Fibroblast of lung (primary cell): ENCODE measurements at regions not wholly inside any gene's neighbourhood (a gene's known extent, or its start where the extent isn't known, plus 50 kb on each side); places are given as distances from the start of the nearest gene placed in this dataset.

Experiments used
- DNase-seq, 2 donors: peaks; one replicate each; pipeline versions ENCODE4 v3.0.0 to v3.0.0-alpha.2; 2010; ENCODE audit warnings: low read depth in 2 of 2
- H2AFZ ChIP-seq: 2 replicates; pipeline ENCODE4 v1.5.1; 2012; ENCODE audit warnings: low read length, control low read depth, inconsistent platforms
- H3K27ac ChIP-seq: 2 replicates; pipeline ENCODE4 v1.5.1; 2011; ENCODE audit warnings: low read length, control low read depth; ENCODE audit not compliant: insufficient read depth
- H3K27me3 ChIP-seq: 2 replicates; pipeline ENCODE4 v1.5.1; 2011; ENCODE audit warnings: mild to moderate bottlenecking, low read length; ENCODE audit not compliant: control insufficient read depth, insufficient read depth
- H3K36me3 ChIP-seq: 2 replicates; pipeline ENCODE4 v1.5.1; 2011; ENCODE audit warnings: low read length; ENCODE audit not compliant: control insufficient read depth, insufficient read depth
- H3K4me1 ChIP-seq: 2 replicates; pipeline ENCODE4 v1.5.1; 2011; ENCODE audit warnings: low read length; ENCODE audit not compliant: control insufficient read depth, insufficient read depth; ENCODE audit errors: extremely low read depth
- H3K4me2 ChIP-seq: 2 replicates; pipeline ENCODE4 v1.5.1; 2011; ENCODE audit warnings: low read length, control low read depth; ENCODE audit not compliant: insufficient read depth; ENCODE audit errors: extremely low read depth
- H3K4me3 ChIP-seq, 4 experiments: fragments of 200-600 bp in 1 of 4; sonication (generic) in 1 of 4; replicated peaks in 1 of 4; 2 replicates each; pipeline ENCODE4 v1.5.1; 2011 to 2016; ENCODE audit warnings: low read length in 4 of 4, low read depth in 3 of 4, mild to moderate bottlenecking in 3 of 4, control low read depth in 2 of 4, inconsistent platforms in 1 of 4, mixed read lengths in 1 of 4; ENCODE audit not compliant: insufficient read depth in 1 of 4; ENCODE audit errors: control extremely low read depth in 1 of 4
- H3K79me2 ChIP-seq: 2 replicates; pipeline ENCODE4 v1.5.1; 2012; ENCODE audit warnings: mild to moderate bottlenecking, low read length, inconsistent platforms; ENCODE audit not compliant: control insufficient read depth, insufficient read depth
- H3K9ac ChIP-seq: 2 replicates; pipeline ENCODE4 v1.5.1; 2011; ENCODE audit warnings: mild to moderate bottlenecking, low read length, control low read depth; ENCODE audit not compliant: insufficient read depth
- H3K9me3 ChIP-seq: 2 replicates; pipeline ENCODE4 v1.5.1; 2012; ENCODE audit warnings: low read depth, low read length; ENCODE audit not compliant: control insufficient read depth, insufficient read depth
- H4K20me1 ChIP-seq: 2 replicates; pipeline ENCODE4 v1.5.1; 2011; ENCODE audit warnings: low read length; ENCODE audit not compliant: control insufficient read depth, insufficient read depth; ENCODE audit errors: extremely low read depth
- EZH2 ChIP-seq: IDR thresholded peaks from 2 replicates; pipeline ENCODE4 v1.5.1; 2012; ENCODE audit warnings: low read length, control low read depth, mild to moderate bottlenecking; ENCODE audit errors: missing control alignments
- TF ChIP-seq, protein P1 (sequence below), 2 donors: IDR thresholded peaks in 1 of 2; conservative IDR thresholded peaks in 1 of 2; 1 replicate in 1 of 2; 2 replicates in 1 of 2; pipeline ENCODE4 v1.5.1; 2011 to 2012; ENCODE audit warnings: low read length in 2 of 2, control low read depth in 1 of 2, inconsistent platforms in 1 of 2, low read depth in 1 of 2, mild to moderate bottlenecking in 1 of 2

DNA sequence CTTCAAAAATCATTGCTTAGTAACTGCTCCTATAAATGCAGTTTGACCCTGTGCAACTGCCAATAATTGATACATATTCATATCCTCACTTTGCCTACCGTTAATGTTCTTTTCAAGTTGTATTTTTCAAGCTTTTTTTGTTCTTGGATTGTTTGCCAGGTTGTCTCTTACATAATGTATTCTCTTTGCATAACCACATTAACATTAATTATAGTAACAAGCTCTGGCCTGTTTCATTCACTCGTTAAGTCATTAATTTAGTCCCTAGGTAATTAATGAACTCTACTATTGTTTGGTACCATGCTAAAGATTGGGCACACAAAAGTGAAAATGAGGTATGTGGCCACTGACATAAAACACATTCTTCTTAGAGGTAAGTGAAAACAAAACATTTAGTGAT lies 1338.8 kb downstream of the NSUN3 start:
- H3K4me2 ChIP-seq: no peak overlapping the region

DNA sequence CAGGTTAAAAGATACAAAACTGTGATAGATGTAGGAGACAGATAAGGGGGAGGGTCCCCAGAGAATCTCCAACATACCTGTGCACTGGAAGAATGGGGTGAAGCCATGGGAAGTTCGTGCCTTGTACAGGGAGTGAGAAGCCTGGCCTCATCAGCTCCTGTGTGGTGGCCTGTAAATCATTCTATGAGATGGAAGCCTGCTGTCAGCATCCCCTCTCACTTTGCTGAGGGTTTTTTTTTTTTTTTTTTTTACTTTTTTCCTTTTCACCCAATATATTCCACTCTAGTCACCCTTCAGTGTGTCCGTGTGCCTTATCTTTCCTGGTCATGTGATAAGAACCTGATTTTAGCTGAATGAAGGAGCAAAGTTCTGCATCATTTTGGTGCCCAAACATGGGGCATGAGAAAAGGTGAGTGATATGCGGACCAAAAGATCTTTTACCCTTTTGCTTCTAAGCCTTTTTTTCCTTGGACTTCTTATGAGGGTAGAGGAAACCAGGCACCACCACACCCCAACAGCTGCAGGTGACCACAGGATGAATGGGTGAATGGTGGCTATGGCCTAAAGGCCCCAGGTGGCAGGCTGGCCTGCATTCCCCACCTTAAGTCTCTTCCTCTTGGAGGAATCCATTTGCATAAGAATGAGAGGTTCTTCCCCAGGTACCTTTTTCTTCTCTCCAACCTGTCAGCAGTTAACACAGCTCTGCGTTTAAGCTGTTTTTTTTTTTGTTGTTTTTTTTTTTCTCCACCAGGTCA lies 1345.0 kb downstream of the NSUN3 start:
- no peaks in the 10 kb centered on the region for H4K20me1 ChIP-seq
- no peak overlapping the region for H3K4me3 ChIP-seq
- DNase-seq: no peak
- no peaks in the 10 kb centered on the region for H3K27me3 ChIP-seq
- no peaks in the 10 kb centered on the region for H3K79me2 ChIP-seq
- no peak overlapping the region for H2AFZ ChIP-seq
- no peaks in the 10 kb centered on the region for H3K9me3 ChIP-seq
- no peak overlapping the region for H3K4me2 ChIP-seq
- H3K36me3 ChIP-seq: no peaks in the 10 kb centered on the region
- H3K27ac ChIP-seq: no peak overlapping the region
- TF ChIP-seq EZH2: no peak
- TF ChIP-seq, protein P1, sequence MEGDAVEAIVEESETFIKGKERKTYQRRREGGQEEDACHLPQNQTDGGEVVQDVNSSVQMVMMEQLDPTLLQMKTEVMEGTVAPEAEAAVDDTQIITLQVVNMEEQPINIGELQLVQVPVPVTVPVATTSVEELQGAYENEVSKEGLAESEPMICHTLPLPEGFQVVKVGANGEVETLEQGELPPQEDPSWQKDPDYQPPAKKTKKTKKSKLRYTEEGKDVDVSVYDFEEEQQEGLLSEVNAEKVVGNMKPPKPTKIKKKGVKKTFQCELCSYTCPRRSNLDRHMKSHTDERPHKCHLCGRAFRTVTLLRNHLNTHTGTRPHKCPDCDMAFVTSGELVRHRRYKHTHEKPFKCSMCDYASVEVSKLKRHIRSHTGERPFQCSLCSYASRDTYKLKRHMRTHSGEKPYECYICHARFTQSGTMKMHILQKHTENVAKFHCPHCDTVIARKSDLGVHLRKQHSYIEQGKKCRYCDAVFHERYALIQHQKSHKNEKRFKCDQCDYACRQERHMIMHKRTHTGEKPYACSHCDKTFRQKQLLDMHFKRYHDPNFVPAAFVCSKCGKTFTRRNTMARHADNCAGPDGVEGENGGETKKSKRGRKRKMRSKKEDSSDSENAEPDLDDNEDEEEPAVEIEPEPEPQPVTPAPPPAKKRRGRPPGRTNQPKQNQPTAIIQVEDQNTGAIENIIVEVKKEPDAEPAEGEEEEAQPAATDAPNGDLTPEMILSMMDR (conservative IDR thresholded peaks at IDR 0.05 in 1 of 2, IDR thresholded peaks at IDR 0.05 in 1 of 2; ENCODE audit: low read depth in 1 of 2, low read length in 2 of 2): no peak
- H3K9ac ChIP-seq: no peak overlapping the region
- no peaks in the 10 kb centered on the region for H3K4me1 ChIP-seq

More for the DNA sequence above, 1338.8 kb downstream of the NSUN3 start:
- no peak overlapping the region for H2AFZ ChIP-seq
- TF ChIP-seq, protein P1 (conservative IDR thresholded peaks at IDR 0.05 in 1 of 2, IDR thresholded peaks at IDR 0.05 in 1 of 2; ENCODE audit: low read depth in 1 of 2, low read length in 2 of 2): no peak
- TF ChIP-seq EZH2: no peak
- H3K4me1 ChIP-seq: no peaks in the 10 kb centered on the region
- no peaks in the 10 kb centered on the region for H3K36me3 ChIP-seq
- no peaks in the 10 kb centered on the region for H4K20me1 ChIP-seq
- no peaks in the 10 kb centered on the region for H3K79me2 ChIP-seq
- H3K9ac ChIP-seq: no peak overlapping the region
- H3K27ac ChIP-seq: no peak overlapping the region
- no peaks in the 10 kb centered on the region for H3K27me3 ChIP-seq
- no peaks in the 10 kb centered on the region for H3K9me3 ChIP-seq
- H3K4me3 ChIP-seq: no peak overlapping the region
- no peak for DNase-seq

DNA sequence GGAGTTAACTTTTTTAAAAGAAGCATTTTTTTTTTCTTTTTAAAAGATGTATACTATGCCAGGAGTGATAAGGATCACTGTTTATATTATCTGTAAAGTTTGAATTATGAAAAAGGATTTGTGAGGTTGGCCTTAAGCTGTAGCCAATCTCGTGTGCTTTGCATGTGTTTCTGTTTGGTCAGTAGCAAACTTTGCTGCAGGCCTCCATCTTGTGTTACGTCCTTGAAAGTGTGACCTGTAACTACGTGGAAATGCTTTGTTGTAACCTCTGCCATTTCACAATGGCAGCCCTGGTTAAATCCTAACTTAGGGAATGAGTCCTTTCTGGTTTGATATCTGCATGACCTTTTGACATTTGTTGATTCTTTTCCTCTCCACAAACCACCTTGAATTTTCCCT lies 1345.6 kb downstream of the NSUN3 start:
- no peak for TF ChIP-seq EZH2
- TF ChIP-seq, protein P1 (conservative IDR thresholded peaks at IDR 0.05 in 1 of 2, IDR thresholded peaks at IDR 0.05 in 1 of 2; ENCODE audit: low read depth in 1 of 2, low read length in 2 of 2): no peak
- no peaks in the 10 kb centered on the region for H3K4me1 ChIP-seq
- no peak for DNase-seq
- no peaks in the 10 kb centered on the region for H3K27me3 ChIP-seq
- no peaks in the 10 kb centered on the region for H3K9me3 ChIP-seq
- H2AFZ ChIP-seq: no peak overlapping the region
- no peak overlapping the region for H3K4me2 ChIP-seq
- H3K36me3 ChIP-seq: no peaks in the 10 kb centered on the region
- H3K4me3 ChIP-seq: no peak overlapping the region
- H4K20me1 ChIP-seq: no peaks in the 10 kb centered on the region
- H3K9ac ChIP-seq: no peak overlapping the region
- H3K79me2 ChIP-seq: no peaks in the 10 kb centered on the region
- no peak overlapping the region for H3K27ac ChIP-seq
